DOHH2 (cell line): ENCODE measurements at regions not wholly inside any gene's neighbourhood (a gene's known extent, or its start where the extent isn't known, plus 50 kb on each side); places are given as distances from the start of the nearest gene placed in this dataset.

Experiments used
- CTCF ChIP-seq: fragments of 200-600 bp; sonication (generic); IDR thresholded peaks from one replicate; pipeline ENCODE4 v1.5.1; 2014; ENCODE audit warnings: antibody characterized with exemption, mild to moderate bottlenecking, low read depth, low read length; ENCODE audit not compliant: poor library complexity, severe bottlenecking
- EZH2phosphoT487 ChIP-seq: fragments of 200-600 bp; sonication (generic); IDR thresholded peaks from 2 replicates; pipeline ENCODE4 v1.6.1; 2017; ENCODE audit warnings: borderline replicate concordance, mild to moderate bottlenecking, antibody characterized with exemption, low read length, moderate library complexity, mixed read lengths

GRCh38 chr2:193627927-193628272 lies 1433.2 kb upstream of the TMEFF2 start:
- TF ChIP-seq CTCF (no peak), EZH2phosphoT487 (no peak)
